ENCODE measurements at regions not wholly inside any gene's neighbourhood (a gene's known extent, or its start where the extent isn't known, plus 50 kb on each side); places are given as distances from the start of the nearest gene placed in this dataset.

- TF ChIP-seq TCF12 (IDR thresholded peaks at IDR 0.05; ENCODE audit: low read depth) (no peak), CREB1 (IDR thresholded peaks at IDR 0.05; ENCODE audit: low read depth) (no peak), FOXM1 (IDR thresholded peaks at IDR 0.05; ENCODE audit: borderline replicate concordance, low read depth) (no peak), EGR1 (IDR thresholded peaks at IDR 0.05) (no peak), USF1 (IDR thresholded peaks at IDR 0.05) (no peak), NFIC (IDR thresholded peaks at IDR 0.05) (no peak), MAX (IDR thresholded peaks at IDR 0.05) (no peak), TEAD4 (IDR thresholded peaks at IDR 0.05) (no peak), CEBPB (IDR thresholded peaks at IDR 0.05) (no peak), EP300 (IDR thresholded peaks at IDR 0.05; ENCODE audit: borderline replicate concordance) (no peak), RAD21 (IDR thresholded peaks at IDR 0.05; ENCODE audit: low read depth) (no peak), ZBTB7A (IDR thresholded peaks at IDR 0.05; ENCODE audit: low read depth) (no peak), YY1 (IDR thresholded peaks at IDR 0.05; ENCODE audit: low read depth) (no peak), TAF1 (IDR thresholded peaks at IDR 0.05; ENCODE audit: low read depth) (no peak)
- TF ChIP-seq, protein P1, sequence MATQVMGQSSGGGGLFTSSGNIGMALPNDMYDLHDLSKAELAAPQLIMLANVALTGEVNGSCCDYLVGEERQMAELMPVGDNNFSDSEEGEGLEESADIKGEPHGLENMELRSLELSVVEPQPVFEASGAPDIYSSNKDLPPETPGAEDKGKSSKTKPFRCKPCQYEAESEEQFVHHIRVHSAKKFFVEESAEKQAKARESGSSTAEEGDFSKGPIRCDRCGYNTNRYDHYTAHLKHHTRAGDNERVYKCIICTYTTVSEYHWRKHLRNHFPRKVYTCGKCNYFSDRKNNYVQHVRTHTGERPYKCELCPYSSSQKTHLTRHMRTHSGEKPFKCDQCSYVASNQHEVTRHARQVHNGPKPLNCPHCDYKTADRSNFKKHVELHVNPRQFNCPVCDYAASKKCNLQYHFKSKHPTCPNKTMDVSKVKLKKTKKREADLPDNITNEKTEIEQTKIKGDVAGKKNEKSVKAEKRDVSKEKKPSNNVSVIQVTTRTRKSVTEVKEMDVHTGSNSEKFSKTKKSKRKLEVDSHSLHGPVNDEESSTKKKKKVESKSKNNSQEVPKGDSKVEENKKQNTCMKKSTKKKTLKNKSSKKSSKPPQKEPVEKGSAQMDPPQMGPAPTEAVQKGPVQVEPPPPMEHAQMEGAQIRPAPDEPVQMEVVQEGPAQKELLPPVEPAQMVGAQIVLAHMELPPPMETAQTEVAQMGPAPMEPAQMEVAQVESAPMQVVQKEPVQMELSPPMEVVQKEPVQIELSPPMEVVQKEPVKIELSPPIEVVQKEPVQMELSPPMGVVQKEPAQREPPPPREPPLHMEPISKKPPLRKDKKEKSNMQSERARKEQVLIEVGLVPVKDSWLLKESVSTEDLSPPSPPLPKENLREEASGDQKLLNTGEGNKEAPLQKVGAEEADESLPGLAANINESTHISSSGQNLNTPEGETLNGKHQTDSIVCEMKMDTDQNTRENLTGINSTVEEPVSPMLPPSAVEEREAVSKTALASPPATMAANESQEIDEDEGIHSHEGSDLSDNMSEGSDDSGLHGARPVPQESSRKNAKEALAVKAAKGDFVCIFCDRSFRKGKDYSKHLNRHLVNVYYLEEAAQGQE (IDR thresholded peaks at IDR 0.05; ENCODE audit: low read depth) = no peak
Measured at GRCh38 chr3:110165370-110165743, 828.0 kb upstream of the DPPA4 start.

DNA sequence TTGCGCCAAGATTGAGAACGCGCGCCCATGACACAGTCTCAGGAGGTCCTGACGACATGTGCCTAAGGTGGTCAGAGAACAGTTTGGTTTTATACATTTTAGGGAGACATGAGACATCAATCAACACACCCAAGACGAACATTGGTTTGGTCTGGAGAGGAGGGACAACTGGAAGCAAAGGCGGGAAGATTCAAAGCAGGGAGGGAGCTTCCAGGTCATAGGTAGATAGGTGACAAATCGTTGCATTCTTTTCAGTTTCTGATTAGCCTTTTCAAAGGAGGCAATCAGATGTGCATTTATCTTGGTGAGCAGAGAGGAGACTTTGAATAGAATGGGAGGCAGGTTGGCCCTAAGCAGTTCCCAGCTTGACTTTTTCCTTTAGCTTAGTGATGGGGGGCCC is 828.4 kb upstream of the DPPA4 start:
- TF ChIP-seq EGR1 (IDR thresholded peaks at IDR 0.05) (no peak), USF1 (IDR thresholded peaks at IDR 0.05) (no peak), NFIC (IDR thresholded peaks at IDR 0.05) (no peak), FOXM1 (IDR thresholded peaks at IDR 0.05; ENCODE audit: borderline replicate concordance, low read depth) (no peak), CEBPB (IDR thresholded peaks at IDR 0.05) (no peak), YY1 (IDR thresholded peaks at IDR 0.05; ENCODE audit: low read depth) (no peak), EP300 (IDR thresholded peaks at IDR 0.05; ENCODE audit: borderline replicate concordance) (no peak), MAX (IDR thresholded peaks at IDR 0.05) (no peak)

GRCh38 chr3:110166791-110167190 is 829.4 kb upstream of the DPPA4 start:
- TF ChIP-seq EGR1 (IDR thresholded peaks at IDR 0.05) (no peak), MAX (IDR thresholded peaks at IDR 0.05) (no peak), ZBTB7A (IDR thresholded peaks at IDR 0.05; ENCODE audit: low read depth) (no peak), CREB1 (IDR thresholded peaks at IDR 0.05; ENCODE audit: low read depth) (no peak), TAF1 (IDR thresholded peaks at IDR 0.05; ENCODE audit: low read depth) (no peak), FOXM1 (IDR thresholded peaks at IDR 0.05; ENCODE audit: borderline replicate concordance, low read depth) (no peak), TCF12 (IDR thresholded peaks at IDR 0.05; ENCODE audit: low read depth) (no peak), CEBPB (IDR thresholded peaks at IDR 0.05) (no peak), EP300 (IDR thresholded peaks at IDR 0.05; ENCODE audit: borderline replicate concordance) (no peak), YY1 (IDR thresholded peaks at IDR 0.05; ENCODE audit: low read depth) (no peak), RAD21 (IDR thresholded peaks at IDR 0.05; ENCODE audit: low read depth) (no peak), NFIC (IDR thresholded peaks at IDR 0.05) (no peak), USF1 (IDR thresholded peaks at IDR 0.05) (no peak), TEAD4 (IDR thresholded peaks at IDR 0.05) (no peak)
- TF ChIP-seq, protein P1 (IDR thresholded peaks at IDR 0.05; ENCODE audit: low read depth) = no peak

DNA sequence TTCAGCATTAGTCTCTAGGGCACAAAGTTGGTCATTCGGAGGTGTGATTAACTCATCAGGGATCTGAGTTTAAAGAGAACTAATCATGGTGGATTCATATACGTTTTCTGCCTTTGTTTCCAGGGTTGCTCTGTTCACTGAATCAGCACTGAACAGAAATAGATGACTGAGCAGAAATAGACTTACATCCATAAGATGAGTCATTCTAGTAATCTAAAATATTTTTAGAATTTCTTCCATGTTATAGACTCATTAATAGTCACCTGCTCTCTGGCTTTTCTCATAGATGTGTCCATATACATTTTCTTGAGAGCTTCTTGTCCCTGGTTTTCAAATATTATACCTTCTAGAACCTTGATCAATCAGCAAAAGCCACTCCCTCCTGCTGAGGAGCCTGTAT is 837.6 kb upstream of the DPPA4 start:
- TF ChIP-seq CEBPB (IDR thresholded peaks at IDR 0.05) (no peak), CREB1 (IDR thresholded peaks at IDR 0.05; ENCODE audit: low read depth) (no peak)

- TF ChIP-seq CEBPB (IDR thresholded peaks at IDR 0.05) (peak; percentile 36; the same call in 1 of the 2 replicates), NFIC (IDR thresholded peaks at IDR 0.05) (no peak)
Measured at GRCh38 chr3:110178965-110179364, 841.6 kb upstream of the DPPA4 start.

- TF ChIP-seq TEAD4 (IDR thresholded peaks at IDR 0.05) (no peak), ZBTB7A (IDR thresholded peaks at IDR 0.05; ENCODE audit: low read depth) (no peak), USF1 (IDR thresholded peaks at IDR 0.05) (no peak), TAF1 (IDR thresholded peaks at IDR 0.05; ENCODE audit: low read depth) (no peak), NFIC (IDR thresholded peaks at IDR 0.05) (no peak), CEBPB (IDR thresholded peaks at IDR 0.05) (no peak), FOXM1 (IDR thresholded peaks at IDR 0.05; ENCODE audit: borderline replicate concordance, low read depth) (no peak), MAX (IDR thresholded peaks at IDR 0.05) (no peak), EGR1 (IDR thresholded peaks at IDR 0.05) (no peak), EP300 (IDR thresholded peaks at IDR 0.05; ENCODE audit: borderline replicate concordance) (no peak), YY1 (IDR thresholded peaks at IDR 0.05; ENCODE audit: low read depth) (no peak), TCF12 (IDR thresholded peaks at IDR 0.05; ENCODE audit: low read depth) (no peak), RAD21 (IDR thresholded peaks at IDR 0.05; ENCODE audit: low read depth) (no peak), CREB1 (IDR thresholded peaks at IDR 0.05; ENCODE audit: low read depth) (no peak)
- TF ChIP-seq, protein P1 (IDR thresholded peaks at IDR 0.05; ENCODE audit: low read depth) = no peak
Measured at GRCh38 chr3:110180733-110181132, 843.4 kb upstream of the DPPA4 start.

Data from Ishikawa (cell line).